Fibroblast of gingiva (primary cell): ENCODE measurements at regions not wholly inside any gene's neighbourhood (a gene's known extent, or its start where the extent isn't known, plus 50 kb on each side); places are given as distances from the start of the nearest gene placed in this dataset.
"Not testable (repeated sequence)": the region's sequence is repeated elsewhere in the genome, so short reads cannot be mapped to it uniquely, and the experiment has no call there.

Experiments
- DNase-seq: peaks from one replicate; pipeline ENCODE4 v3.0.0-alpha.2; 2011; ENCODE audit warnings: low read depth

GRCh38 chr3:34876997-34877396 lies 762.3 kb upstream of the ARPP21 start:
- no peak for DNase-seq

GRCh38 chr3:34878488-34878887 lies 760.8 kb upstream of the ARPP21 start:
- no peak for DNase-seq

- no peak for DNase-seq
Measured at GRCh38 chr3:34881026-34881425, 758.3 kb upstream of the ARPP21 start.

GRCh38 chr3:34882764-34883163 lies 756.6 kb upstream of the ARPP21 start:
- DNase-seq: no peak

- no peak for DNase-seq
Measured at GRCh38 chr3:34884007-34884406, 755.3 kb upstream of the ARPP21 start.

GRCh38 chr3:34886443-34886842 lies 752.9 kb upstream of the ARPP21 start:
- DNase-seq: no peak

- DNase-seq: no peak
Measured at GRCh38 chr3:34889641-34890040, 749.7 kb upstream of the ARPP21 start.

- no peak for DNase-seq
Measured at GRCh38 chr3:34890247-34890646, 749.1 kb upstream of the ARPP21 start.

- DNase-seq: no peak
Measured at GRCh38 chr3:34891941-34892340, 747.4 kb upstream of the ARPP21 start.

GRCh38 chr3:34895841-34896240 lies 743.5 kb upstream of the ARPP21 start:
- no peak for DNase-seq

- not testable (repeated sequence) for DNase-seq
Measured at GRCh38 chr3:34909679-34910078, 729.6 kb upstream of the ARPP21 start.

GRCh38 chr3:34919025-34919424 lies 720.3 kb upstream of the ARPP21 start:
- no peak for DNase-seq

GRCh38 chr3:34920806-34921205 lies 718.5 kb upstream of the ARPP21 start:
- no peak for DNase-seq

- DNase-seq: no peak
Measured at GRCh38 chr3:34924961-34925360, 714.4 kb upstream of the ARPP21 start.

- DNase-seq: no peak
Measured at GRCh38 chr3:34925851-34926250, 713.5 kb upstream of the ARPP21 start.

- no peak for DNase-seq
Measured at GRCh38 chr3:34929036-34929435, 710.3 kb upstream of the ARPP21 start.

- no peak for DNase-seq
Measured at GRCh38 chr3:34934660-34935059, 704.7 kb upstream of the ARPP21 start.

- no peak for DNase-seq
Measured at GRCh38 chr3:34938784-34939183, 700.5 kb upstream of the ARPP21 start.

- no peak for DNase-seq
Measured at GRCh38 chr3:34942256-34942655, 697.1 kb upstream of the ARPP21 start.

GRCh38 chr3:34947834-34948233 lies 691.5 kb upstream of the ARPP21 start:
- peak; percentile 0 for DNase-seq

- no peak for DNase-seq
Measured at GRCh38 chr3:34948517-34948916, 690.8 kb upstream of the ARPP21 start.

GRCh38 chr3:34955680-34956079 lies 683.6 kb upstream of the ARPP21 start:
- no peak for DNase-seq

- DNase-seq: no peak
Measured at GRCh38 chr3:34956511-34956910, 682.8 kb upstream of the ARPP21 start.

- DNase-seq: no peak
Measured at GRCh38 chr3:34957677-34958076, 681.6 kb upstream of the ARPP21 start.

- no peak for DNase-seq
Measured at GRCh38 chr3:34969513-34969912, 669.8 kb upstream of the ARPP21 start.
